ENCODE measurements at regions not wholly inside any gene's neighbourhood (a gene's known extent, or its start where the extent isn't known, plus 50 kb on each side); places are given as distances from the start of the nearest gene placed in this dataset.

GRCh38 chr5:35478856-35479682, 138.6 kb upstream of the SPEF2 start:
- no peak for DNase-seq (ENCODE audit: low read depth in 1 of 2, low spot score in 1 of 2)

DNA sequence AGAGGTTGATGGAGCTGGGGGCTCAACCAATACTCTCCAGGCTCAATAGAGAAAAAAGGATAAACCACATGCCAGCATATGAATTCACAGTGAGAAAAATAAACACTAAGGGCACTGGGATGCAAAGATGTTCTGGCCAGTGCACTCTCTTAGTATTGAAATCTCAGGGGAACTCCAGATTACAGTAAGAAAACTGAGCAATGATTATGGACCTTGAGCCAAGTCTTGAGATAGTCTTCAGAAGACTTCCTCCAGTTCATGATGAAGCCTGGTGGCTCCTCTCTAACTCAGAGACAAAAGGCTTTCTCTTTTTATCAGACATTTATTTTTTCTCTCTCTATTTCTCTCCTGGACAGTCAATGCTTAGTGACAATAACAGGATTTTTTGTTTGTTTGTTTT, 139.8 kb upstream of the SPEF2 start:
- DNase-seq (ENCODE audit: low read depth in 1 of 2, low spot score in 1 of 2) = no peak

- no peak for DNase-seq (ENCODE audit: low read depth in 1 of 2, low spot score in 1 of 2)
Observed at GRCh38 chr5:35477321-35477720, 140.3 kb upstream of the SPEF2 start.

GRCh38 chr5:35476797-35477196, 140.9 kb upstream of the SPEF2 start:
- DNase-seq (ENCODE audit: low read depth in 1 of 2, low spot score in 1 of 2) = no peak

DNA sequence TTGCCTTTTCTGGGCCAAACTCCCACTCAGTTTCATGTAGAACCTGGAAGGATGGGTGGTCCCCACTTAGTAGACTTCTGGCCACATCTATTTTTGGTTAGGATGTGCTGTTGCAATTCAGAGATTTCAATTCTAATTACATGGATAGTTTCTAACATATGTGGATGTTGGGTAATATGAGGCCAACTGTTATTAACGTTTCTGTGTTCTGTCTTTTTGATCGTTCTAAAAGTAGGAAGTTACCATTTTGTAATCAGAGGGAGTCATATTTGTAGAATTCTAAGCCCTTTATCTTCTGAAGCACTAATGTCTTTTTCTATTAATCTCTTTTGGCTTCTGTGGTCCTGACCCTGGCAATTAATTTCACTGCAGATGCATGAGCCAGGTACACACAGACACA, 141.6 kb upstream of the SPEF2 start:
- DNase-seq (ENCODE audit: low read depth in 1 of 2, low spot score in 1 of 2) = no peak

DNA sequence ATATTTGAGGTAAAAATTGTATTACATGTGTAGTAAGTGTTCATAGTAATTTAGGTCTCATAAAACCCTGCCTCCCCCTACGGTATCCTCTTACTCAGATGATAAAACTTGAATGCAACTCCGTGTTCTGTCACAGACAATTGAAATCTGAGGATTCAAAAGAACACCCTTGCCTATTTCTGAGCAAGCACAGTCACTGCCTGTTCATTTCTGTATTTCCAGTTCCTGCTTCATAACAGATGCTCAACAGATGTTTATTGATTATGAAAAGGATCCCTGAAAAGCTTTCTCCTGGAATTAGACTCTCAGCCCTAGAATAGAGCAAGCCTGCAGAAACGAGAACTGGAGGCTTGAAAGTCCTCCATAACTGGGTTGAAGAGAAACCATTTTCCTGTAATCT, 144.1 kb upstream of the SPEF2 start:
- DNase-seq (ENCODE audit: low read depth in 1 of 2, low spot score in 1 of 2) = no peak

DNA sequence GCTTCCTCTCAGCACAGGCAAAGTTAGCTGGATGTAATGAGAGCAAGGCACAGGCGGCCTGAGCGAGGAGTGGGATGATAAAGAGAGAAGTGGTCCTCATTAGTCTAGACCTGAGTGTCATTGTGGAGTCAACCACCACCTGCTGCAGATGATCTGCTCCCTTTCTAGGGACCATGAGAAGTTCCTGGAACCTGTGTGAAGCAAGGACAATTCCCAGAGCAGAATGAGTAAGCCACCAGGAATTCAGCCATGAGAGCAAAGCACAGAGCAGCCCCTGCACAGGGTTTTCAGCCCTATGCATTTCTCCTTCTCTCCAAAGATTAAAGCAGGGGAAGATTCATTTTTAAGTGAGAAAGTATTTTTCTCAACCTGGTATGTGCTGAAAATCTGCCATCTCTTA, 146.8 kb upstream of the SPEF2 start:
- no peak for DNase-seq (ENCODE audit: low read depth in 1 of 2, low spot score in 1 of 2)

GRCh38 chr5:35468811-35469210, 148.9 kb upstream of the SPEF2 start:
- no peak for DNase-seq (ENCODE audit: low read depth in 1 of 2, low spot score in 1 of 2)

DNA sequence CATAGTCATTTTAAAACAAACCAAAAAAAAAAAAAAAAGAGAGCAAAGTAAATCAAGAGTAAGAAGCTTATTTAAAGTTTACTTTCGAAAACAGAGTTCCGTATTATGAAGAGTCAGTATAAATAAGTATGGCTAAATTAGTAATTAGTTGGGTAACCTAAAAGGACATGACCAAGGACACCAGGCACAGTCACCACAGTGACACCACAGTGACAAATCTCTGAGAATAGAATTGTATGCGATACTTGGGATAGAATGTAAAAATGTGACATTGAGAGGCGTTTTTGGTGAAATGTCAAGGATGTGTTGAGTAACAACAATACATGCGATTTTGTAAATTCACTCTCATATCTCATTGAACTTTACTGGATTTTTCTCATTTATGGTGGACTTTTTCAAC, 150.9 kb upstream of the SPEF2 start:
- no peak for DNase-seq (ENCODE audit: low read depth in 1 of 2, low spot score in 1 of 2)

DNA sequence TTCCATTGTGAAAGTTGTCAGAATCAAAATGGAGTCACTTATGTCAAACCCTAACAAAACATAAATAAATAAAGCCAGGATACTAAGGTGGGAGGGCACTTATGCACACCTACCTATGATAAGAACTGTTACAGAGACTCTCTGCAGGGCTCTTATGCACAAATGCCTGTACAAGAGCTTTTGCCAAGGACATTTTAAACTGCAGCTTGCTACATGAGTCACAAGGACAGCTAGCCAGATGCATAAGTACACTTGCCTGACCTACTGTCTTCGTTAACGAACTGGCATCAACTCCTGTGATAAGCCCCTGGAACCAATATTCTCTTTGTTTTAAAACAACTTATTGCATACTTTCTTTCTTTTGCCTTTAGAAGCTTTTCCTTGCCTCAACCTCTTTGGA, 152.9 kb upstream of the SPEF2 start:
- DNase-seq (ENCODE audit: low read depth in 1 of 2, low spot score in 1 of 2) = no peak

GRCh38 chr5:35461530-35461929, 156.1 kb upstream of the SPEF2 start:
- no peak for DNase-seq (ENCODE audit: low read depth in 1 of 2, low spot score in 1 of 2)

GRCh38 chr5:35458824-35459207, 158.8 kb upstream of the SPEF2 start:
- no peak for DNase-seq (ENCODE audit: low read depth in 1 of 2, low spot score in 1 of 2)

GRCh38 chr5:35457912-35458823, 159.5 kb upstream of the SPEF2 start:
- no peak for DNase-seq (ENCODE audit: low read depth in 1 of 2, low spot score in 1 of 2)

DNA sequence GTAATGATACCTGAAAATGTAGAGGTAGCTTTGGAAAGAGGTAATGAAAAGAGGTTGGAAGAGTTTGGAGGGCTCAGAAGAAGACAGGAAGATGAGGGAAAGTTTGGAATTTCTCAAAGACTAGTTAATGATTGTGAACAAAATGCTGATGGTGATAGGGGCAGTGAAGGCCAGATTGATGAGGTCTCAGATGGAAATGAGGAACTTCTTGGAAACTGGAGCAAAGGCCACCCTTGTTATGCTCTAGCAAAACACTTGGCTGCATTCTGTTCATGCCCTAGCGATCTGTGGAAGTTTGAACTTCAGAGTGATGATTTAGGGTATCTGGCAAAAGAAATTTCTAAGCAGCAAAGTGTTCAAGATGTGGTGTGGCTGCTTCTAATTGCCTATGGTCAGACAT, 161.2 kb upstream of the SPEF2 start:
- no peak for DNase-seq (ENCODE audit: low read depth in 1 of 2, low spot score in 1 of 2)

DNA sequence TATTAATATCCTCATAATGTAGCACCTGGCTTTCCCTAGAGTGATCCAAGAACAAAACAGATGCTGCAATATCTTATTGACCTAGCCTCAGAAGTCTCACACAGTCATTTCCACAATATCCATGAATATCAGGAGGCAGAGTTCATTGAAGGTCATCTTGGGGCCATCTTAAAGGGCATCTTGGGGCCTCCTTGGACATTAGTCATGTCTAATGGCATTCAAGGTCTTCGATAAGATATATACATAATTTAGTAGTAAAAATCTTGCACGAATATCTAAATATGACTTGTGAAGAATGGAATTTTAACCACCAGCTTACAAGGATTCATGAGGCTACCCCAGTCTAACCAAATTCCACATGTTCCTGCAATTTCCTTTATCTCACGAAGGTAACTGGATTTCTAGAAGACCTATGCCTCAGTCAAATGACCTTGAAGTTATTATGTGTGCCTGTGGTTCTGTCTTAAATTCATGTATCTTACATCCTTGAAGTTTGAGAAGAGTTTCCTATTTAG, 163.6 kb upstream of the SPEF2 start:
- DNase-seq (ENCODE audit: low read depth in 1 of 2, low spot score in 1 of 2) = no peak

DNA sequence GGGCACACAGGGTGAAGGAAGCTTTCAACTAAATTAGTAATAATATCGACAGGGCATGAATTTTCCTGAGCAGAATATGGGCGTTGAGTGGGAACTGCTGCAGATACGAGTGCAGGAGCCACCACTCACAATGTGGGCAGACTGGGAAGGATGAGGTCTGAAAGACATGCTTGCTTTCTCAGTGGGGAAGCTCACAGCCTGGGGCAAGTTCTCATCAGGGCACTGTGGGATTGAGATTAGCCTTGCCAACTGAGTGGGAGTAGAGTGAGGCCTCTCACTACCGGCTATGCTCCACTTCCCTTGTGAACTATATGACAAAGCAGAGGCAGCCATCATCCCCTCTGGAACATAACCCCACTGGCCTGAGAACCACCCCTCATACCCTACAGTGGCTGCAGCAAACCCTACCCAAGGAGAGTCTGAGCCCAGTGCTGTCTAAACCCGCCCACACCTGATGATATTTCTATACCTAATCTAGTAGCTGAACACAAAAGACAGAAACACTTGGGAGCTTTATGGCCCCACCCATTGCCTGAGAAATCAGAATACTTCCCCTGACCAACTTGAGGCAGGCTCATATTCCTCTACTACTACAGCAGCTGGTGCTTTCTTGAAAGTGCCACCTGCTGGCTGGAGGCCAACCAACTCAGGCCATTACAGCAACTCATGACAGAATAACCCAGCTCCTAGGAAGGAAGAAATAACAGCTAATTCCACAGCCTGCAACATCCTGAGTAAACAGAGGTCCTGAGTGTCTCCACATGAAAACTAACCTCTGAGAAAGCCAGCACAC, 173.7 kb upstream of the SPEF2 start:
- no peak for DNase-seq (ENCODE audit: low read depth in 1 of 2, low spot score in 1 of 2)

- DNase-seq (ENCODE audit: low read depth in 1 of 2, low spot score in 1 of 2) = no peak
Observed at GRCh38 chr5:35442885-35443639, 174.6 kb upstream of the SPEF2 start.

GRCh38 chr5:35440409-35440808, 177.3 kb upstream of the SPEF2 start:
- DNase-seq (ENCODE audit: low read depth in 1 of 2, low spot score in 1 of 2) = no peak

GRCh38 chr5:35438786-35439185, 178.9 kb upstream of the SPEF2 start:
- DNase-seq (ENCODE audit: low read depth in 1 of 2, low spot score in 1 of 2) = no peak

GRCh38 chr5:35438288-35438687, 179.4 kb upstream of the SPEF2 start:
- DNase-seq (ENCODE audit: low read depth in 1 of 2, low spot score in 1 of 2) = no peak

All from activated CD4-positive, alpha-beta T cell treated with anti-CD3 and anti-CD28 coated beads, Interleukin-2, amount 50 U/mL, for 24 hours (primary cell).